Panc1 (cell line): ENCODE measurements at regions not wholly inside any gene's neighbourhood (a gene's known extent, or its start where the extent isn't known, plus 50 kb on each side); places are given as distances from the start of the nearest gene placed in this dataset.

ENCODE experiments used
- CTCF ChIP-seq: fragments of 450-650 bp; IDR thresholded peaks from 2 replicates; pipeline ENCODE4 v1.5.1; 2017; ENCODE audit warnings: mild to moderate bottlenecking
- POLR2AphosphoS5 ChIP-seq: IDR thresholded peaks from 2 replicates; pipeline ENCODE4 v1.6.1; 2012; ENCODE audit warnings: mild to moderate bottlenecking, low read depth, low read length, moderate library complexity
- TF ChIP-seq, protein P1 (sequence below), 2 experiments: IDR thresholded peaks; 2 replicates each; pipeline ENCODE4 v1.6.1; 2011 to 2012; ENCODE audit warnings: low read depth in 2 of 2, control low read depth in 1 of 2, low read length in 1 of 2, mild to moderate bottlenecking in 1 of 2, moderate library complexity in 1 of 2; ENCODE audit not compliant: insufficient read depth in 1 of 2

DNA sequence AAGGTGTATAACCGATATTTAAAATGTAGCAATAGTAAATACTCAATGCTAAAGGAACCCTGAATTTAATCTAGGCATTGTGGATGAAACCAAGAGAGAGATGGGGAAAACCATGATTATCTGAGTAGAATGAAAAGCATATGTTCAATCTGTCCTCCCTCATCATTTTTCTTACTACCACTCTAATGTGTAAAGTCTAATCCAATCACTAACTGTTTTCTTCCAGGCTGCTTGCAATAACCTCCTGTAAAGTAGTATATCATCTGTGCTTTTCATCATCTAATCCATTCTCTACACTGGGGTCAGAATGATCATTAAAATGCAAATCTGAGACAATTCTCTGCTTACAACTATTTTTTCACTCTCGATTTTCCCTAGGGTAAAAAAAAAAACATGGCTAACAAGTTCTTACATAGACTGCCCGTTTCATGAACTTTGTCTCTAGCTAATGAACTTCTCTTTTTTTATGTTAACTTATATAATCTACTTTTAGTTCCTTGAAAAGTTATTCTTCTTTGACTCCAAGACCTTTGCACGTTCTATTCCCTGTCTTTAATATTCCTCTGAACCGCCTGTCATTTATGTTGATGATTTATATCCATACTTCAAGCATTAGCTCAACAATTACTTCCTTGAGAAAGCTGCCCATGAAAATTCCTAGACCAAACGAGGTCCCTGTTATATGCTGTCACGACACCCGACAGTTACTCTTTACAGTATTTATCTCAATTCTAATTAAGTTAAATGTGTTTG lies 94.7 kb upstream of the SLC8A1 start:
- TF ChIP-seq CTCF (no peak), POLR2AphosphoS5 (no peak)
- TF ChIP-seq, protein P1, sequence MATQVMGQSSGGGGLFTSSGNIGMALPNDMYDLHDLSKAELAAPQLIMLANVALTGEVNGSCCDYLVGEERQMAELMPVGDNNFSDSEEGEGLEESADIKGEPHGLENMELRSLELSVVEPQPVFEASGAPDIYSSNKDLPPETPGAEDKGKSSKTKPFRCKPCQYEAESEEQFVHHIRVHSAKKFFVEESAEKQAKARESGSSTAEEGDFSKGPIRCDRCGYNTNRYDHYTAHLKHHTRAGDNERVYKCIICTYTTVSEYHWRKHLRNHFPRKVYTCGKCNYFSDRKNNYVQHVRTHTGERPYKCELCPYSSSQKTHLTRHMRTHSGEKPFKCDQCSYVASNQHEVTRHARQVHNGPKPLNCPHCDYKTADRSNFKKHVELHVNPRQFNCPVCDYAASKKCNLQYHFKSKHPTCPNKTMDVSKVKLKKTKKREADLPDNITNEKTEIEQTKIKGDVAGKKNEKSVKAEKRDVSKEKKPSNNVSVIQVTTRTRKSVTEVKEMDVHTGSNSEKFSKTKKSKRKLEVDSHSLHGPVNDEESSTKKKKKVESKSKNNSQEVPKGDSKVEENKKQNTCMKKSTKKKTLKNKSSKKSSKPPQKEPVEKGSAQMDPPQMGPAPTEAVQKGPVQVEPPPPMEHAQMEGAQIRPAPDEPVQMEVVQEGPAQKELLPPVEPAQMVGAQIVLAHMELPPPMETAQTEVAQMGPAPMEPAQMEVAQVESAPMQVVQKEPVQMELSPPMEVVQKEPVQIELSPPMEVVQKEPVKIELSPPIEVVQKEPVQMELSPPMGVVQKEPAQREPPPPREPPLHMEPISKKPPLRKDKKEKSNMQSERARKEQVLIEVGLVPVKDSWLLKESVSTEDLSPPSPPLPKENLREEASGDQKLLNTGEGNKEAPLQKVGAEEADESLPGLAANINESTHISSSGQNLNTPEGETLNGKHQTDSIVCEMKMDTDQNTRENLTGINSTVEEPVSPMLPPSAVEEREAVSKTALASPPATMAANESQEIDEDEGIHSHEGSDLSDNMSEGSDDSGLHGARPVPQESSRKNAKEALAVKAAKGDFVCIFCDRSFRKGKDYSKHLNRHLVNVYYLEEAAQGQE (IDR thresholded peaks at IDR 0.05; ENCODE audit: insufficient read depth in 1 of 2, low read depth in 2 of 2, low read length in 1 of 2): no peak
